ENCODE measurements at regions not wholly inside any gene's neighbourhood (a gene's known extent, or its start where the extent isn't known, plus 50 kb on each side); places are given as distances from the start of the nearest gene placed in this dataset.

DNA sequence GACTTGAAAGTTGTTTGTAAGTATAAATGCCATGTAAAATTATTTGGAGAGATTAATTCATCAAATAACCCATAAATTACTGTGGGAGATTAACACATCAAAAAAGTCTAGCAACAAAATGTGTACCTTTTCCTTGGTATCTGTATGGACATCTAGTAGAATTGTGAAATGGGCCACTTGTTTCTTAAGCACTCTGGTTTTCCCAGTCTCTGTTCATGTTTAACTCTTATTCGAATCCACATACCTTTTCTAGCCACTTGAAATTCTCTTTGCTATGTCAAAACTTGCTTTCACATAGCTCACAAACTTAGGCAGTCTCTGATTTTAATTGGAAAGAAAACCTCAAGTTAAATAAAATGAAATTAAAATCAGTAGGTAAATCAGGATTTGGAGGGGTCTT, 470.6 kb downstream of the LMO7 start:
- intact Hi-C loops (cut with micrococcal nuclease) = no loop called here
- TF ChIP-seq, protein P1, sequence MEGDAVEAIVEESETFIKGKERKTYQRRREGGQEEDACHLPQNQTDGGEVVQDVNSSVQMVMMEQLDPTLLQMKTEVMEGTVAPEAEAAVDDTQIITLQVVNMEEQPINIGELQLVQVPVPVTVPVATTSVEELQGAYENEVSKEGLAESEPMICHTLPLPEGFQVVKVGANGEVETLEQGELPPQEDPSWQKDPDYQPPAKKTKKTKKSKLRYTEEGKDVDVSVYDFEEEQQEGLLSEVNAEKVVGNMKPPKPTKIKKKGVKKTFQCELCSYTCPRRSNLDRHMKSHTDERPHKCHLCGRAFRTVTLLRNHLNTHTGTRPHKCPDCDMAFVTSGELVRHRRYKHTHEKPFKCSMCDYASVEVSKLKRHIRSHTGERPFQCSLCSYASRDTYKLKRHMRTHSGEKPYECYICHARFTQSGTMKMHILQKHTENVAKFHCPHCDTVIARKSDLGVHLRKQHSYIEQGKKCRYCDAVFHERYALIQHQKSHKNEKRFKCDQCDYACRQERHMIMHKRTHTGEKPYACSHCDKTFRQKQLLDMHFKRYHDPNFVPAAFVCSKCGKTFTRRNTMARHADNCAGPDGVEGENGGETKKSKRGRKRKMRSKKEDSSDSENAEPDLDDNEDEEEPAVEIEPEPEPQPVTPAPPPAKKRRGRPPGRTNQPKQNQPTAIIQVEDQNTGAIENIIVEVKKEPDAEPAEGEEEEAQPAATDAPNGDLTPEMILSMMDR (IDR thresholded peaks at IDR 0.05; ENCODE audit: borderline replicate concordance) = no peak
- DNase-seq = no peak
- Histone ChIP-seq H3K27ac (replicated peaks) (no peak overlapping the region), H3K36me3 (no peaks in the 10 kb centered on the region), H3K27me3 (ENCODE audit: low read depth) (no peaks in the 10 kb centered on the region), H3K4me3 (no peak overlapping the region), H3K4me1 (no peaks in the 10 kb centered on the region), H3K9me3 (replicated peaks) (peaks cover 7% of the 10 kb centered on the region)

DNA sequence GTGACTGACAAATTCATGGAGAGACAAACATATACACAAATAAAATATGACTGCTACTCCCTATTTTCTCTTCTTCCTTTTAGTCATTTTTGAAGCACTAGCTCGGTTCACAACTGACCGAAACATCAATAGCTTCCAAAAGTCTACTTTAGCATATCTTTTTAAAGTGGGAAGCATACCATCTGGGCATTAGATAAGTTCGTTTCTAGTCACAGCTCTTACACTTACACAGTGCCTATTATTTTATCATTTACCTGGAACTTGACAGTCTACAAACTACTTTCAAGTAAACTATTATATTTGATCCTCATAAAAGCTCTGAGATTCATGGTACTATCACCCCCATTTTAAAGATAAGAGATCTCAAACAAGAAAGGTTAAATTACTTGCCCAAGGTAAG, 458.5 kb downstream of the LMO7 start:
- intact Hi-C loops (cut with micrococcal nuclease) = no loop called here
- Histone ChIP-seq H3K36me3 (no peaks in the 10 kb centered on the region), H3K27me3 (ENCODE audit: low read depth) (no peaks in the 10 kb centered on the region), H3K4me3 (no peak overlapping the region), H3K9me3 (replicated peaks) (no peaks in the 10 kb centered on the region), H3K27ac (replicated peaks) (no peak overlapping the region), H3K4me1 (no peaks in the 10 kb centered on the region)
- TF ChIP-seq, protein P1 (IDR thresholded peaks at IDR 0.05; ENCODE audit: borderline replicate concordance) = no peak
- no peak for DNase-seq

GRCh38 chr13:76091076-76091475, 454.9 kb downstream of the LMO7 start:
- no peak overlapping the region for H3K4me3 ChIP-seq
- peaks cover 18% of the 10 kb centered on the region for H3K9me3 ChIP-seq (replicated peaks)
- no peak overlapping the region for H3K27ac ChIP-seq (replicated peaks)
- intact Hi-C loops (cut with micrococcal nuclease) = no loop called here
- no peaks in the 10 kb centered on the region for H3K36me3 ChIP-seq
- H3K27me3 ChIP-seq (ENCODE audit: low read depth) = no peaks in the 10 kb centered on the region
- no peaks in the 10 kb centered on the region for H3K4me1 ChIP-seq
- DNase-seq = no peak
- TF ChIP-seq, protein P1 (IDR thresholded peaks at IDR 0.05; ENCODE audit: borderline replicate concordance) = no peak

DNA sequence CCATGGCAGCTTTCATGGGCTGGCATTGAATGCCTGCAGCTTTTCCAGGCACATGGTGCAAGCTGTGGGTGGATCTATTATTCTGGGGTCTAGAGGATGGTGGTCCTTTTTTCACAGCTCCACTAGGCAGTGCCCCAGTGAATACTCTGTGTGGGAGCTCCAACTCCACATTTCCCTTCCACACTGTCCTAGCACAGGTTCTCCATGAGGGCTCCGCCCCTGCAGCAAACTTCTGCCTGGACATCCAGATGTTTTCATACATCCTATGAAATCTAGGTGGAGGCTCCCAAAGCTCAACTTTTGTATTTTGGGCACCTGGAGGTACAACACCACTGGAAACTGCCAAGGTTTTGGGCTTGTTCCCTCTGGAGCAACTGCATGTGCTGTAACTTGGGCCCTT, 450.6 kb downstream of the LMO7 start:
- Histone ChIP-seq H3K4me1 (no peaks in the 10 kb centered on the region), H3K4me3 (no peak overlapping the region), H3K27me3 (ENCODE audit: low read depth) (no peaks in the 10 kb centered on the region), H3K9me3 (replicated peaks) (peaks cover 21% of the 10 kb centered on the region), H3K36me3 (no peaks in the 10 kb centered on the region), H3K27ac (replicated peaks) (no peak overlapping the region)
- TF ChIP-seq, protein P1 (IDR thresholded peaks at IDR 0.05; ENCODE audit: borderline replicate concordance) = no peak
- DNase-seq = no peak
- intact Hi-C loops (cut with micrococcal nuclease) = no loop called here

DNA sequence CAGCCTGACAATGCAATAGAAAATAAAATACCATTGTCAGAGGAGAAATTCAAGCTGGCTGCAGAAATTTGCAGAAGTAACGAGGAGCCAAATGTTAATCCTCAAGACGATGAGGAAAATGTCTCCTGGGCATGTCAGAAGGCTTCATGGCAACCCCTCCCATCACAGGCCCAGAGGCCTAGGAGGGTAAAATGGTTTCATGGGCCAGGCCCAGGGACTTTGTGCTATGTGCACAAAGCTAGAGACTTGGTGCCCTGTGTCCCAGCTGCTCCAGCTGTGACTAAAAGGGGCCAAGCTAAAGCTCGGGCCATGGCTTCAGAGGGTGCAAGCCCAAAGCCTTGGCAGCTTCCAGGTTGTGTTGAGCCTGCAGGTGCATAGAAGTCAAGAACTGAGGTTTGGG, 431.7 kb downstream of the LMO7 start:
- H3K36me3 ChIP-seq = no peaks in the 10 kb centered on the region
- no peak overlapping the region for H3K4me3 ChIP-seq
- intact Hi-C loops (cut with micrococcal nuclease) = no loop called here
- peaks cover 25% of the 10 kb centered on the region for H3K9me3 ChIP-seq (replicated peaks)
- H3K4me1 ChIP-seq = no peaks in the 10 kb centered on the region
- no peak for DNase-seq
- H3K27ac ChIP-seq (replicated peaks) = no peak overlapping the region
- TF ChIP-seq, protein P1 (IDR thresholded peaks at IDR 0.05; ENCODE audit: borderline replicate concordance) = no peak
- no peaks in the 10 kb centered on the region for H3K27me3 ChIP-seq (ENCODE audit: low read depth)

GRCh38 chr13:76053181-76053580, 417.1 kb downstream of the LMO7 start:
- no peak for DNase-seq
- TF ChIP-seq, protein P1 (IDR thresholded peaks at IDR 0.05; ENCODE audit: borderline replicate concordance) = no peak
- H3K27me3 ChIP-seq (ENCODE audit: low read depth) = no peaks in the 10 kb centered on the region
- peaks cover 13% of the 10 kb centered on the region for H3K9me3 ChIP-seq (replicated peaks)
- H3K27ac ChIP-seq (replicated peaks) = no peak overlapping the region
- H3K4me1 ChIP-seq = no peaks in the 10 kb centered on the region
- intact Hi-C loops (cut with micrococcal nuclease) = no loop called here
- no peaks in the 10 kb centered on the region for H3K36me3 ChIP-seq
- no peak overlapping the region for H3K4me3 ChIP-seq

Data from left ventricle myocardium inferior (tissue), 1 donor.